A673 (cell line): ENCODE measurements at regions not wholly inside any gene's neighbourhood (a gene's known extent, or its start where the extent isn't known, plus 50 kb on each side); places are given as distances from the start of the nearest gene placed in this dataset.

Experiments
- BruUV-seq: library from RNA; stranded (reverse); fragments of 400-500 nt; replicated peaks from 2 replicates; lab custom pipeline; 2021; lab: Mats Ljungman, UMichigan
- CTCF ChIA-PET: fragments of 300-600 bp; sonication (Branson Sonifier 250); formaldehyde crosslinking; loops from one replicate; lab custom pipeline; 2022; ENCODE audit warnings: antibody characterized with exemption; lab: Charles Lee
- POLR2A ChIA-PET: fragments of 300-600 bp; sonication (Branson Sonifier 250); formaldehyde crosslinking; loops from one replicate; lab custom pipeline; 2022; ENCODE audit warnings: antibody characterized with exemption; ENCODE audit not compliant: low non-redundant PET; lab: Charles Lee
- DNase-seq: peaks from one replicate; pipeline ENCODE4 v3.0.0-alpha.2; 2015; ENCODE audit warnings: low spot score
- H3K27ac ChIP-seq: fragments of 200-600 bp; sonication (generic); 2 replicates; pipeline ENCODE4 v1.5.1; 2016; ENCODE audit warnings: mixed run types, low read depth, mild to moderate bottlenecking, mixed read lengths, antibody characterized with exemption, low read length; ENCODE audit not compliant: poor library complexity, severe bottlenecking
- H3K27me3 ChIP-seq: fragments of 200-600 bp; sonication (generic); replicated peaks from 2 replicates; pipeline ENCODE4 v1.6.1; 2017; ENCODE audit warnings: mixed run types, low read depth, mild to moderate bottlenecking, mixed read lengths, antibody characterized with exemption, low read length; ENCODE audit not compliant: insufficient read depth, poor library complexity
- H3K36me3 ChIP-seq: fragments of 200-600 bp; sonication (generic); 2 replicates; pipeline ENCODE4 v1.6.1; 2016; ENCODE audit warnings: mixed run types, mild to moderate bottlenecking, mixed read lengths, antibody characterized with exemption, low read length; ENCODE audit not compliant: insufficient read depth, poor library complexity, severe bottlenecking
- H3K4me1 ChIP-seq: fragments of 200-600 bp; sonication (generic); 2 replicates; pipeline ENCODE4 v1.6.1; 2017; ENCODE audit warnings: mixed run types, mild to moderate bottlenecking, mixed read lengths, antibody characterized with exemption, low read length; ENCODE audit not compliant: insufficient read depth, poor library complexity, severe bottlenecking
- H3K4me3 ChIP-seq: fragments of 200-600 bp; sonication (generic); 2 replicates; pipeline ENCODE4 v1.5.1; 2016; ENCODE audit warnings: low read depth, mixed run types, mild to moderate bottlenecking, mixed read lengths, low read length; ENCODE audit not compliant: poor library complexity, severe bottlenecking
- H3K9me3 ChIP-seq: fragments of 200-600 bp; sonication (generic); 2 replicates; pipeline ENCODE4 v1.6.1; 2016; ENCODE audit warnings: mixed run types, low read depth, mild to moderate bottlenecking, mixed read lengths, antibody characterized with exemption, low read length; ENCODE audit not compliant: poor library complexity, severe bottlenecking
- CTCF ChIP-seq: fragments of 300-800, 200-600 bp; sonication (generic); conservative IDR thresholded peaks from 2 replicates; pipeline ENCODE4 v1.5.1; 2017; ENCODE audit warnings: low read depth, mild to moderate bottlenecking, antibody characterized with exemption, low read length, moderate library complexity, mixed read lengths
- EZH2 ChIP-seq: fragments of 200-600 bp; sonication (generic); IDR thresholded peaks from 2 replicates; pipeline ENCODE4 v1.6.1; 2017; ENCODE audit warnings: borderline replicate concordance, low read depth, mild to moderate bottlenecking, mixed read lengths, antibody characterized with exemption, low read length; ENCODE audit not compliant: poor library complexity, severe bottlenecking
- intact Hi-C: fragments of 100-400 bp; cut with micrococcal nuclease; formaldehyde crosslinking; loops from one replicate; pipeline ENCODE4 v1.10.0; 2022; ENCODE audit not compliant: unreplicated experiment

DNA sequence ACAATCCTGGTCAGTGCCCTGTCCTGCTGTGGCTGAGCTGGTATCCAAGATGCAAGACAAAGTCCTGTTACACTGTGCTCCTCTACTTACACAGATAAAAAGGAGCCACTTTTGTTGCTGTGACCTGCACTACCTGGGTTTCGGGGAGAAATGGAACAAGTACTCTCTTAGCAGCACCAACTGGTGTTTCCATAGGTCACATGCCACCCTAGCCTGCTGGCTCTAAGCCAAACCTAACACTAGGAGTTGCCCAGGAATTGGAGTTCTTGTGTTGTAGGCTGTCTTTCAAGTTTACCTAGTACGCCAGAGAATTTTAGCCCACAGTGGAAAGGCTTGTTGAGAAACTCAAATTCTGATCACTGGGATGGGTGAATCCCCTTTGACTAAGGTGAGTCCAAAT lies 727.4 kb downstream of the FAM133A start:
- Histone ChIP-seq H3K27me3 (no peaks in the 10 kb centered on the region), H3K27ac (no peak overlapping the region), H3K4me3 (no peak overlapping the region), H3K4me1 (no peaks in the 10 kb centered on the region), H3K36me3 (no peaks in the 10 kb centered on the region), H3K9me3 (peaks cover 14% of the 10 kb centered on the region)
- BruUV-seq = no TSS peak
- intact Hi-C loops = no loop called here
- POLR2A ChIA-PET = no interaction called here
- TF ChIP-seq EZH2 = no peak
- TF ChIP-seq CTCF = no peak
- no peak for DNase-seq
- CTCF ChIA-PET = no interaction called here

DNA sequence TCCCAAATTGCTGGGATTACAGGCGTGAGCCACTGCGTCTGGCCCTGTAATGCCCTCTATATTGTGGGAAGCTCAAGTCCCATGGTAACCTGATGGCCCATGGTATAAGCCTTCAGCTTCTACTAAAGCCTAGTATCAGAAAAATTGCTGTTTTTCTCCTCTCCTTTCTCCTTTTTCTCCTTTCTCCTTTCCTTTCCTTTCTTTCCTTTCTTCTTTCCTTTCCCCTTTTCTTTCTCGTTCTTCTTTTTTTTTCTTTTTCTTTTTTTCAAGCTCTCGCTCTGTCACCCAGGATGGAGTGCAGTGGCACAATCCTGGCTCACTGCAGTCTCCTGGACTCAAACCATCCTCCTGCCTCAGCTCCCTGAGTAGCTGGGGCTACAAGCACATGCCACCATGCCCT lies 740.7 kb downstream of the FAM133A start:
- POLR2A ChIA-PET = no interaction called here
- Histone ChIP-seq H3K4me3 (no peak overlapping the region), H3K27me3 (no peaks in the 10 kb centered on the region), H3K36me3 (no peaks in the 10 kb centered on the region), H3K27ac (no peak overlapping the region), H3K9me3 (no peaks in the 10 kb centered on the region), H3K4me1 (no peaks in the 10 kb centered on the region)
- BruUV-seq = no TSS peak
- intact Hi-C loops = no loop called here
- DNase-seq = no peak
- no peak for TF ChIP-seq CTCF
- no peak for TF ChIP-seq EZH2
- CTCF ChIA-PET = no interaction called here

- no peaks in the 10 kb centered on the region for H3K36me3 ChIP-seq
- no peak for TF ChIP-seq CTCF
- TF ChIP-seq EZH2 = no peak
- no peak overlapping the region for H3K4me3 ChIP-seq
- no peak for DNase-seq
- H3K27me3 ChIP-seq = no peaks in the 10 kb centered on the region
- H3K9me3 ChIP-seq = peaks cover 4% of the 10 kb centered on the region
- POLR2A ChIA-PET = no interaction called here
- CTCF ChIA-PET = no interaction called here
- BruUV-seq = no TSS peak
- intact Hi-C loops = no loop called here
- no peaks in the 10 kb centered on the region for H3K4me1 ChIP-seq
- no peak overlapping the region for H3K27ac ChIP-seq
Observed at GRCh38 chrX:94418065-94418464, 744.1 kb downstream of the FAM133A start.
